Pons (tissue), 1 donor: ENCODE measurements at regions not wholly inside any gene's neighbourhood (a gene's known extent, or its start where the extent isn't known, plus 50 kb on each side); places are given as distances from the start of the nearest gene placed in this dataset.

Source experiments
- DNase-seq: peaks from one replicate; pipeline ENCODE4 v3.0.0-alpha.2; 2016; ENCODE audit warnings: low spot score

DNA sequence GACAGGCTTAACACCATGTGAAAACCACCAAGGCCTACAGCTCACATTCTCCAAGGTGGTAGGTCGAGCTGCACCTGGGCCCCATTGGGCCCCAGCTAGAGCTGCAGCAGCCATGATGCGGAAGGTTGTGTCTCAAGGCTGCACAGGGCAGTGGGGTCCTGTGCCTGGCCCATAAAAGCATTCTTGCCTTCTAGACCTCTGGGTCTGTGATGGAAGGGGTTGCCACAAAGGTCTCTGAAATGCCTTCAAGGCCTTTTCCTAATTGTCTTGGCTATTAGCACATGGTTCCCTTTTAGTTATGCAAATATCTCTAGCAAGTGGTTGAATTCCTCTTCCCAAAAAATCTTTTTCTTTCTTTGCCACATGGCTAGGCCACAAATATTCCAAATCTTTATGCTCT lies 52.5 kb upstream of the C11orf58 start:
- DNase-seq: no peak

DNA sequence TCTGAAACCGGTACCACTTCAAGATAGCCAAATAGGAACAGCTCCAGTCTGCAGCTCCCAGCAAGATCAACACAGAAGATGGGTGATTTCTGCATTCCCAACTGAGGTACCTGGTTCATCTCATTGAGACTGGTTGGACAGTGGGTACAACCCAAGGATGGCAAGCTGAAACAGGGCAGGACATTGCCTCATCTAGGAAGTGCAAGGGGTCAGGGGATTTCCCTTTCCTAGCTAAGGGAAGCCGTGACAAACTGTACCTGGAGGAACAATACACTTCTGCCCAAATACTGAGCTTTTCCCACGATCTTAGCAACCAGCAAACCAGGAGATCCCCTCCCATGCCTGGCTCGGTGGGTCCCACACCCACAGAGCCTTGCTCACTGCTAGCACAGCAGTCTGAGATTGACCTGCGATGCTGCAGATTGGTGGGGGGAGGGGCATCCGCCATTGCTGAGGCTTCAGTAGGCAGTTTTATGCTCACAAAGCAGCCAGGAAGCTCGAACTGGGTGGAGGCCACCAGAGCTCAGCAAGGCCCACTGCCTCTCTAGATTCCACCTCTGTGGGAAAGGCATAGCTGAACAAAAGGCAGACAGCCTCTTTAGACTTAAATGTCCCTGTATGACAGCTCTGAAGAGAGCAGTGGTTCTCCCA lies 59.9 kb upstream of the C11orf58 start:
- DNase-seq: no peak

DNA sequence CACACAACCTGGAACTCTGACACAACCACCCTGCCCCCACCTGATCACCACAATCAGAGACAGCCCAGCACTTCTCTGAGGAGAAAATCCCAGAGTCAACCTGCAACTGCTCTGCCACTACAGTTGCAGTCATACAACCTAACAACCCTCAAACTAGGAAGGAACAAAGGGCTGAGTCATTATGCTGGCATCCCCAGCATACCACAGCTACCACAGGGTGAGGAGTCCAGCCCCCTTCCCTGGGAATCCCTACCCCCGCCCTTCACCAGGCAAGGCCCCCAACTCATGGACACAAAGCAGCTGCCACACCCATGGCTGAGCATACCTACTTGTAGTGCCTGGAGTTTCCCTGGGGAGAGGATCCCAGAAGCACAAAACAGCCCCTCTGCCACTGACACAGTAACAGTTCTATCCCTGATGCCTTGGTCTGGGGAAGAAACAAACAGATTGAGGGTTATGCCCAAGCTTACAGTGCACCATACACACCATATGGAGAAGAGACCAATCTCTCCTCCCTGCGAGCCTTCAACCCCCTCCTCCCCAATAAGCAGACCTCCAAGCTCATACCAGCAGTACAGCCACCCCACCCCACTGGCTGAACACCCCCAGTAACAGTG lies 68.5 kb upstream of the C11orf58 start:
- DNase-seq: no peak

DNA sequence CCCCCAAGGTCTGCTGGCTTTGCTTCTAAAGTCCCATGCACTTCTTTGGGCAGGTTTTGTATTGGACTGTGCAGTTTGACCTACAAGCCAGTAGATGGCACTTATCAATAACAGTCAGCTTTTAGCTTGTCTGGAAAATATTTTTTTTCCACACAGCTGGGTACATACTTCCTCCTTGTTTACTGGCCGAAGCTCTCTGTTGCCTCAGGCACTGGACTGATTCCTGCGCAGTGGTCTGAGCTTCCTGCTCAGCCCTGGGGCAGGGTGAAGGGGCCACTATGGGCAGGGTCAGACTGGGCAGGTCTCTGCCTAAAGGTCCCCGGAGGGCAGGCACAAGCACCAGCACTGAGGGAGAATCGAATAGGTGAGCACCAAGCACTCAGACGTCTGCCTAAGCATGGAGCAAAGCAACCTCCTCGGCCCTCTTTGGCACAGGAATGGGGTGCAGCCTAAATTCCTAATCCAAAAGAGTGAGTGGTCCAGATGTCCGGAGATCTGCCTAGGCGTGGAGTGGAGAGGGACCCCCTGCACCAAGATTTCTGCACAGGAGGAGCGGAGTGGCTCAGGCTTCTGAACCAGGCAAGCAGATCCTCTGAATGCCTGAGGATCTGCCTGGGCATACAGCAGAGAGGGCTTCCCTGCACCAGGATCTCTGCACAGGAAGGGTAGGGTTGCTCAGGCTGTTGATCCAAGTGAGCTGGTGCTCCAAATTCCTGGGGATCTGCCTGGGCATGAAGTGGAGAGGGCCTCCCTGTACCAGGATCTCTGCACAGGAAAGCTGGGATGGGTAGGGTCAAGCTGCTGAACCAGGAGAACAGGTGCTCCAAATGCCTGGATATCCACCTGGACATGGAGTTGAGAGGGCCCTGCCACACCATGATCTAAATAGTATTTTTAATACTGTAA lies 105.9 kb upstream of the C11orf58 start:
- no peak for DNase-seq

DNA sequence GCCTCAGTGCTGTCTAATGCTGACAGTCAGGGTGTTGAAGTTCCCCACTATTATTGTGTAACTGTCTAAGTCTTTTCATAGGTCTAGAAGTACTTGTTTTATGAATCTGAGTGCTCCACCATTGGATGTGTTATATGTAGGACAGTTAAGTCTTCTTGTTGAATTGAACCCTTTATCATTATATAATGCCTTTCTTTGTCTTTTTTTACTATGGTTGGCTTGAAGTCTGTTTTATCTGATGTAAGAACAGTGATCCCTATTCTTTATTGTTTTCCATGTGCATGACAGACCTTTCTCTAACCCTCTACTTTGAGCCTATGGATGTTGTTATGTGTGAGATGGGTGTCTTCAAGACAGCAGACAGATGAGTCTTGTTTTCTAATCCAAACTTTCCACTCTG lies 107.8 kb upstream of the C11orf58 start:
- no peak for DNase-seq

DNA sequence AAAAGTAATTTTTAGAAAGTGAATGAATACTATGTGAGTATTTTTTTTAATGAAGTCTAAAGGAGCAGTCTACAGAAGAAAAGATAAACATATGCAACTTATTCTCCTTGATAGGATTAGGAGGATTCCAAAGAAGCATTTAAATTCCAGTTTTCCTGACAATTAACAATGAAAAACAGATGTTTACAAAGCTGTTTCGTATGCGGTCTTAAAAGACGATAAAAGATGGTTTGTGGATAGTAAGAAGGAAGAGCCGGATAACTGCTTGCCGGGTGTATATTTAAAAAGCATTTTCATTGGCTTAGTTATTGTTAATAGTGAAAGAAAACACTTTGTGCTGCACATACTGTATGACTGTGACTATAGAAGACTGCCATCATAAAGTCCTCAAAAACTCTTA lies 120.0 kb upstream of the C11orf58 start:
- no peak for DNase-seq

DNA sequence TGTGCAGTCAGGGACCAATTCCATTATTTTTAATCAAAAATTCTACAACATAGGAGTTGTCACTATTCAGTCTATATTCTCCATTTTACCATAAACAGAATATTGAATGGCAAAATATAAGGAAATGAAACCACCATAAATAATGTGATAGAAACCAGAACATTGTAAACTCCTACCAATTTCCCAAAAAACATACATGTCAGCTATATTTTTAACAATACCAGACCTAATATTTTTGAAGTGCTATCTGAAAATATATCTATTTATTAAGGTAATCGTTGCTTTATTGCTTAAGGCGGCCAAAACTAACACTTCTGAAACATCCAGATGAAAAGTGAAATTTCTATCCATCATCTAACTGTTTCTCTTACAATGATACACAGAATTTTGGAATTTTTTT lies 123.0 kb upstream of the C11orf58 start:
- no peak for DNase-seq

DNA sequence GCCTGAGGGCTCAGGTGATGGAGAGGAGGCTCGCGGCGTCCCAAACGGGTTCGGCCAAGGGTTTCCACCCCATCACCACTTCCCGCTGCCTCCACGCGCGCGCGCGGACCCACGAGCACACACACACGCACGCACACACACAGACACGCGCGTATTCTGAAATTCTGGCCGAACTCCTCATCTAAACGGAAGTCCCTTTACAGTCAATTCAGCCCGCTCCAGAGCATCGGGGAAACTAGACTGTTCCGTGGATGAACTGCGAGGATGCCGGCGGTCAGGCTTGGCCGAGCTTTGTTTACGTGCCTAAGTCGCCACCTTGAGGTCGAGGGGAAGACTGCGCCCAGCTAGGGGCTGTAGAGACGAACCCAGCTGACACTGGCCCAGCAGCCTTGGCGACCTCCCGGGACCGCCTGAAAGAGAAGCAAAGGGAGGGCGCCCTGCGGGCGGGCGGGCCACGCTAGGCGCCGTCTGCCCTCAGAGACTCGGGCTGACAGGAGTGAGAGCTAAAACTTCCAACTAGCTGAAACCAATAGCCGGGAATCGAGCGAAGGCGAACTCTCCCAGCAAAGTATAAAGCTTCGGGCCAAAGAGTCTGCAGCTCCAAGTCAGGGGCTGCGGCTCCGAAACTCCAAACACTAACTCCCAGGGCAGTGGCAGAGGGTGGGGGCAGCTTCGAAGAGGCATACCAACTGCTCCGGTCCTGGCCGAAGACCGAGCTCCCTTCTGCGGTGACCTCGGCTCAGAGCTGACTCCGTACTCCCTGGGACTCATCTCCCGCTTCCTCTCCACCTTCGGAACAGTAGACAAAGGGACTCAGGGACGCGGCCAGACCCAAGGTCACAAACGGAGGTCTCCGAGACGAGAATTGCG lies 124.7 kb upstream of the C11orf58 start:
- peak; percentile 90 for DNase-seq

DNA sequence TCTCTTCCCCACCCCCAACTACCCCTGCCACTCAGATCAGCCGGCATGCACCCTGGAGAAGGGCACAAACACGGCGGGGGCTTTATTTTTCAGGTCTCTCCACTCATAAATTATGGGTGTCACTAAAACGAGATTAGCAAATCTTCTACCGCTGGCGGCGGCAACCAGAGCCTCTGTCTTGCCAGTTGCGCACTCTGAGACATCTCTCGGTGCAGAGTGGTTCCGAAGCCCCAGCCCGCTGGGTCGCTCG lies 125.3 kb upstream of the C11orf58 start:
- DNase-seq: no peak

DNA sequence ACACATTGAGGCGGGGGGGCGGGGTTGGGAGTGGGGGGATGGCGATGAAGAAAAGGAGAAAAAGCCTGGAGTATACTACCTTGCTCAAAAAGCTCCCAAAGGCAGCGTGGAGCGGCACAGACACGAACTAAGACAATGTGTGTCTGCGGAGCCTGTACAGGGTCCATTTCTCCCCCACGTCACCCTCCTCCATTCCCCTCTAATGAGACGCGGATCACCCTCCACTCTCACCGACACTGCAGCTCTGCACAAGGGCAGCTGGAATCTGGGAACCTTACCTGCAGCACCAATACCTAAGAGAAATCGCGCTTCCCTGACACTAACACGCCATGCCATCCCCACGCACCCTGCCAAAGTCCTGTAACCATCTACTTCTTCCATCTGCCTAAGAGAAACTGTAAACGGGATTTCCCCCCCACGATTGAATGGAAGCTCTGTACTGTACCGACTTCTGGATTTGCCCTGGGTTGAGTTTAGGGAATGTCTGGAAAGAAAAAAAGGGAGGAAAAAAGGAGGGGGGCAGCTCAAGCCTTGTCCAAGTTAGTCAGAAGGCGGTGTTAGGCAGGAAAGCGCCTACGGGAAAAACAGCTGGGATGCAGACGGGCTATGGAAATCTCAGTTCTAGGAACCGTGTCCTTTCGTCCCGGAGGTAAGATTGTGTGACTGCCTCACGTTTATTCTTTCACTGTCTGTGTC lies 125.7 kb upstream of the C11orf58 start:
- DNase-seq: peak; percentile 27

DNA sequence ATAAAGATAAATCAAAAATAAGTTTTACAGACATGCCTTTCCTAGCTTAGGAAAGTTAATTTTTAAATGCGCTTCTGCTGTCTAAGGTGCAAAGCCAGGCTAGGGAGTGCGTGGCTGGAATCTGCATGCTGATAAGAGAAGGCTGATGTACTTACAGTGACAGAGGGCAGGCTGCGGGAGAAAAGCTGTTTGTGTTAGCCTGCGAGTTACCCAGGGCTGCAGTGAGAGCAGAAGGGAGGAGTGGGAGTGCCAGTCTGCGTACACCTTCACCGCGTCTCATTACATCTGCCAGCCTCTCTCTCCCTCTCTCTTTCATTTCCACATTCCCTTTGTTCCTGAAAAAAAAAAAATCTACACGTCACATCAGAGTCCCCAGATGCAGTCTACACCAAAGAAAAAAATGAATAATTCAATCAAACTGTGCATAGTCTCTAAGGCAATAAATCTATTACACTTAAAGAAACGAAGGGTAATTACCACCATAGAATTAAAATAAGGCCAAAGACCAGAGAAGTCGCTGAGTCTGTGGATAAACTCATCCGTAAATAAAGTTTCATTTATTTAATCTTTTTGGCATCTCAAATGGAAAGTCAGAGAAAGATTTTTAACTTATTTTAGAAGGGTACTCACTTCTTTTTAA lies 126.4 kb upstream of the C11orf58 start:
- no peak for DNase-seq

DNA sequence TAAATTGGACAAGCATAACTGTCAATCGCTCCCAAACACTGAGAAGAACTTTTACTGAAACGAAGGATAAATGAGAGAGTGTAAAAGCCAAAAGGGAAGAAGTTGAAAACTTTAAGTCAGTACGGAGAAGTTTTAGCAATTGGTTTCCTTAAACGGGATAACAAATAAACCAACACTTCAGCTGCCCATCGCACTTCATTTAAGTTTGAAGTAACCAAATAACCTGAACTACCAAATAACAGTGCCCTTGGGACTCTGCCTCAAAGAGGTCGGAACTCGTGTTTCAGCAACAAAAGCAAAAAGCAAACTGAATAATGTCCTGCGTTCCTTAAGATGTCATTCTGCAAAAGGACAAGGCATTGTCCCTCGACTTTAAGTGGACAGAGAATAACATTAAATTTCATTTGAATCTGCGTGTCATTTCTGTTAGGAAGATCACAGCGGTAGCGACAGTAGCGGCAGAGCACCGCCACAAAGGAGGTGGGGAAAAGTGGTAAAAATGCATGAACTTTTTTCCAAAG lies 127.0 kb upstream of the C11orf58 start:
- DNase-seq: no peak

DNA sequence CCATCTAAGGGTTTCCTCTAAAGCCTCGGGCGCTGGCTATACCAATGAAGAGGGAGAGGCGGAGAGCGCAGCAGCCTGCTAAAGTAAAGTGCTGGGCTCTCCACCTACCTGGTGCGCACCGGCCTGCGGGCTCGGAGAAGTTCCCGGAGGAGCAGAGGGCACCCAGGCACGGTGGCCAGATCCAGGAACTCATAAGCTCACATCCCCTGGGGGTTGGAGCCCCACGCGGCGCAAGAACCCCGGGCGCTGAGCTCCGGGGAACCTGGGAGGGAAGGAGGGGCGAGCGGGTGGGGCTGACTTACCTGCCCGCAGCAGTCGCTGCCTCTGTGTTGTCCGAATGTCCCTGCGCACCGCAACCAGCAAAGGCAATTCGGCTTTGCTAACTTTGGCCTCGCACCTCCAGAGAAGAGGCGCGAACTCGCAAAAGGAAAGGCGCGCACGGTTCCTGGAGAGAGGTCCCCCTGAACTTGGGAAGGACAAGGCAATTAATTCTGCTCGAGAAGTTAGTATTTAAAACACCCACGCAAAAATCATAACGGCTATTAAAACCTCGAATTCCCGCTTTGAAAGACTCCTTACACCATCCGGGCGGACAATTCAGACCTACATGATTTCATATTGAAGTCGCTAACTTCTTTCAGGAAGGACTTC lies 127.6 kb upstream of the C11orf58 start:
- DNase-seq: no peak

DNA sequence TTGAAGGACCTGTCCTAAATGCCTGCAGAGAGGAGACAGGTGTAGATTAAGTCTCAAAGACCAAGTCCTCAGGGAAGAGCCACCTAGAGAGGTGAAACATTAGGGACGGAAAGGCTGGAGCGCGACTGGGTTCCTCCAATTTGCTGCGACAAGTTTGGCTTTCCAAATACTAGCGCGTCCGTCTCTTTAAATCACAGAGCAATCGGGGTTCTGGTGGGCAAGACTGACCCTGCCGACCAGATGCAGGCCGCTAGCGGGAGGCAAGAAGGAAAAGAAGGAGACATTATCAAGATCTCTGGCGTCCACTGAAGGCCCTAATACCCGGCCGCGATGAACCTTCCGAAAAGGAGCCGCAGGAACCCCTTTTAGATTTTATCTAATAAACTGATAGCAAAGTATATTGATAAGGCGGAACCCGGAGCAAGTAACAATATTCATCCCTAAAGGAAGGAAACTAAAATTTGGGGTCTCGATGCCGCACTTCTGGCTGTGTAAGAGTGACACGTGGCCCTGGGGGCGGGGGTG lies 128.2 kb upstream of the C11orf58 start:
- DNase-seq: no peak

DNA sequence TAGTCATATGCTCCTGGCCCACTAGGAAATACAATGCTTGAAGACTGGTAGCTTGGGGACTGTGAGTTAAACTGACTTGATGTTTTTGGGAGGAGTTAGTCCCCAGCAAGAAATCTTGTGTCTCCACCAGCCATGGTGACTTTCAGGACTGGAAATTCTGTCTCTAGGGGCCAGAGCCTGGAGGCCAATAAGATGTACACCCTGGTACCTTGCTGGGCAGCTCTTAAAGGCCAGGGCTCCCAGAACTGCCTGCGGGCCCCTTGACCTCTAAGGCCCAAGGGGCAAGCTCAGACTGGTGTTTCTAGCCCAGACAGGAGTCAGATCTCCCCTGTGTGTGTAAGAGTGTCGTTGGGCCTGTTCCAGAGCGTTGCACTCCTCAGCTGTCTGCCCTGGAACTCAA lies 128.7 kb upstream of the C11orf58 start:
- DNase-seq: no peak

DNA sequence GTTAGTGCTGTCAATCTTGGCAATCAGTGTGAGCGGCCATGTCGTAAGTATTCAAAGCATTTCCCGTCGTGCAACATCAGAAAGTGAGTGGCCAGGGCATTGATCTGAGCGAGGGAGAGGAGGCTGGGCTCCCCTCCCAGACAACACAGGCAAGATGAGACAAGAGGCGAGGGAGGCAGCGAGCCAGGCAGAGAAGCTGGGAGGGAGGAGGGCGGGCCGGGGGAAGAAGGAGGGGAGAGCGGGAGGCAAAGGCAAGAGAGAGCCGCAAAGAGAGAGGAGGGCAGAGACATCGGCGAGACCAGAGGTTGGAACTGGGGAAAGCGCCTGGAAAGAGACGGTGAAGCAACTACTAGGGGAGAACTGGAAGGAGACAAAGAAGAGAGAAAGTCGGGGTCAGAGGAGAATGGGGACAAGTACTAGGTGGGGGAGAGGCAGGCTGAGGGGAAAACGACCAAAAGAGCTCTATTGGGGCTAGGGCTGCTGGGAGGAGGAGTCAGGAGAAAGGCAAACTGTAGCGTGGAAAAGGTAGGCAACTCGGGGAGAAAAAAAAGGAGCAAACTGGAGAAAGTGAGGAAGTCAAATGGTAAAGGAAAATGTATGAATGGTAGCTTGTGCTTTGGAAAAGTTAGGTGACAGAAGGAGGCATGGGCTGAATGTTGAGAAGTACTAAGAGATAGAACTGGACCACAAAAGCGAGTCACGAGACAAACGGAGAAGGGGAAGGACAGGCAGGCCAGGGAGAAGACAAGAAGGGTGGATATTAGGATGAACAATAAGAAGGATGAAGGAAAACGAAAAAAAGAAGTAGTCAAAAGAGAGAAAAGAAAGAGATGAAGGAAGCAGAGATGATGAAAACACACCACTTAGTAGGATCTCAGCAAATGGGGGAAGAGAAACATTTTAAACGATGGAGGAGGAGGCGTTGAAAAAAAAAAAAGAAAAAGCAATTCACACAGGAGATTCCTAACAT lies 130.5 kb upstream of the C11orf58 start:
- peak; percentile 56 for DNase-seq

DNA sequence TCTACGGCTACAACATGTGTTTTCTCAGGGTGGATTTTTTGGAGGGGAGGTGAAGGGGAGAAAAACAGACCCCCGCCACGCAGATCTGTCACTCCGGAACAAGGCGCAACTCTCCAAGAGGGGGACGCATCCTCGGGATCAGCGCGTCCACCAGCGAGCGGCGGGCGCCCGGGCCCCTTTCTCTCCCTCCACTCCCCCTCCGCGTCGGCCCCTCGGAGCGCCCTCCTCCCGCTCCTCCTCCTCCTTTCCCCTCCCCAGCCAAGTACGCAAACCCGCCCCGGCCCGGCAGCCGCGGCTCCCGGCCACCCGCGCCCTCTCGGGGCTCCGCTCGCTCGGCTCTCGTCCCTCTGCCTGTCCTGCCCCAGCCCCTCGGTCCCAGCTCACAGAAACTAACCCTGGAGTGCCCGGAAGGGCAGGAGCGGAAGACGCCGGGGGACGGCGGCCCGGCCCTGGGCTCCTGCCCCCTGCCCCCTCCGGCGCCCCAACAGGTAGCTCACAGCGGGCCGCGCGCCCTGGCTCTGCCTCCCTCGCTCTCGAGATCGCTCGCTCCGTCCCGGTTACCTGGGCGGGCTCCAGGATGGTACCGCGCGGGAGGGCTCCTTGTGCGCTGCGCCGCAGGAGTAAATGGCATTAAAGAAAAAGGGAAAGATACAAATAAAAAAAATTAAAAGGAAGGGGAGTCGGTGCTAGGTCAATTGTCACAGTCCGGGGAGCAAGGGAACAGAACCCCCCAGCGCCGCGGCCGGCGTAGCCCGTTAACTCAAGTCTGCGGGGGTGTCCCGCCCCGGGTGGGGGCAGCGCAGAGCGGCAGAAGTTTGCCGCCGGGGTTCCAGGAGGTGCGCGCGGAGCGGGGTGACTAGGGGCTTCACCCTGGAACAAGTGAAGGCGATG lies 131.4 kb upstream of the C11orf58 start:
- DNase-seq: peak; percentile 16
